NK-92 (cell line): ENCODE measurements at regions not wholly inside any gene's neighbourhood (a gene's known extent, or its start where the extent isn't known, plus 50 kb on each side); places are given as distances from the start of the nearest gene placed in this dataset.

Experiments used
- DNase-seq: peaks from one replicate; lab custom pipeline; 2025; ENCODE audit not compliant: unreplicated experiment; lab: John Stamatoyannopoulos, UW

GRCh38 chr15:69902414-69903062 is 195.2 kb downstream of the TLE3 start:
- DNase-seq: no peak

GRCh38 chr15:69903470-69904469 is 193.9 kb downstream of the TLE3 start:
- no peak for DNase-seq

- DNase-seq: no peak
These were observed 191.2 kb downstream of the TLE3 start for GRCh38 chr15:69906256-69907185.

GRCh38 chr15:69908060-69908459 is 189.7 kb downstream of the TLE3 start:
- DNase-seq: no peak

- DNase-seq: no peak
These were observed 188.9 kb downstream of the TLE3 start for GRCh38 chr15:69908590-69909420.

- no peak for DNase-seq
These were observed 187.8 kb downstream of the TLE3 start for GRCh38 chr15:69909719-69910444.

- DNase-seq: no peak
These were observed 187.2 kb downstream of the TLE3 start for GRCh38 chr15:69910514-69910913.

GRCh38 chr15:69912116-69912515 is 185.6 kb downstream of the TLE3 start:
- no peak for DNase-seq

GRCh38 chr15:69914040-69914439 is 183.7 kb downstream of the TLE3 start:
- no peak for DNase-seq

GRCh38 chr15:69914960-69915359 is 182.8 kb downstream of the TLE3 start:
- no peak for DNase-seq

- no peak for DNase-seq
These were observed 181.4 kb downstream of the TLE3 start for GRCh38 chr15:69916169-69916785.

- DNase-seq: no peak
These were observed 180.7 kb downstream of the TLE3 start for GRCh38 chr15:69917056-69917455.

GRCh38 chr15:69919816-69920215 is 177.9 kb downstream of the TLE3 start:
- DNase-seq: no peak

- no peak for DNase-seq
These were observed 177.5 kb downstream of the TLE3 start for GRCh38 chr15:69920221-69920620.

GRCh38 chr15:69921626-69922619 is 175.8 kb downstream of the TLE3 start:
- no peak for DNase-seq

GRCh38 chr15:69924531-69924930 is 173.2 kb downstream of the TLE3 start:
- DNase-seq: no peak

- DNase-seq: no peak
These were observed 171.7 kb downstream of the TLE3 start for GRCh38 chr15:69926006-69926405.

GRCh38 chr15:69926721-69927120 is 171.0 kb downstream of the TLE3 start:
- no peak for DNase-seq
